Stimulated activated CD4-positive, alpha-beta T cell treated with anti-CD3 and anti-CD28 coated beads, Interleukin-1b, Interleukin-23, amount 100 ng/mL, for 4 hours (primary cell): ENCODE measurements at regions not wholly inside any gene's neighbourhood (a gene's known extent, or its start where the extent isn't known, plus 50 kb on each side); places are given as distances from the start of the nearest gene placed in this dataset.
"Not testable (repeated sequence)": the region's sequence is repeated elsewhere in the genome, so short reads cannot be mapped to it uniquely, and the experiment has no call there.

Experiments used
- DNase-seq, 2 donors: peaks; one replicate each; pipeline ENCODE4 v3.0.0-alpha.2; 2020; ENCODE audit warnings: low read depth in 2 of 2

DNA sequence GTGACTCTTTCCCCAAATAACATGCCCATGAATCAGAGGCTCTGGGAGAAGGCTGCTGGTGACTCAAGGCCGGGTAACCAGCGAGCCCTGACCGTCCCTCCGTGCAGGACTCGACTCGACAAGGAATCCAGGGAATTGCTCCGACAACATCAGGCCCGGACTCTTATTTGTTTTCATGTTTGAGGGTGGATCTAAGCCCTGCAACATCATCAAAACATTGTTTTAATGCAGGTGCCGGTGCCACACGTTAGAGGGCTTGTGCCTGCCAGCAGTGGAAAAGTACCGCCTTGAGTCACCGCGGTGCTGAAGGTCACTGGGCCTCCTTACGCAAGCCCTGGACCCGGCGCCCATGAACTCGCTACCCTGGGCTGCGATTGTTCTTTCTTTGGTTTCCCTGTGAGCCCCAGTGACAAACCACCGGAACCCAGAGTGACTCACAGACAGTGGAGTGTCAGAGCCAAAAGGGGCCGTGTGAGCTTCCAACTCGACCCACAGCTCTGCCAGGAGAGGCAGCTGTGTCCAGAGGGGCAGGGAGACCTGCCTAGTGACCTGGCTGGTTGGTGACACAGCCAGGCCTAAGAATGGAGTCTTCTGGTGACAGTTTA, 139.4 kb upstream of the SHH start:
- DNase-seq: no peak

DNA sequence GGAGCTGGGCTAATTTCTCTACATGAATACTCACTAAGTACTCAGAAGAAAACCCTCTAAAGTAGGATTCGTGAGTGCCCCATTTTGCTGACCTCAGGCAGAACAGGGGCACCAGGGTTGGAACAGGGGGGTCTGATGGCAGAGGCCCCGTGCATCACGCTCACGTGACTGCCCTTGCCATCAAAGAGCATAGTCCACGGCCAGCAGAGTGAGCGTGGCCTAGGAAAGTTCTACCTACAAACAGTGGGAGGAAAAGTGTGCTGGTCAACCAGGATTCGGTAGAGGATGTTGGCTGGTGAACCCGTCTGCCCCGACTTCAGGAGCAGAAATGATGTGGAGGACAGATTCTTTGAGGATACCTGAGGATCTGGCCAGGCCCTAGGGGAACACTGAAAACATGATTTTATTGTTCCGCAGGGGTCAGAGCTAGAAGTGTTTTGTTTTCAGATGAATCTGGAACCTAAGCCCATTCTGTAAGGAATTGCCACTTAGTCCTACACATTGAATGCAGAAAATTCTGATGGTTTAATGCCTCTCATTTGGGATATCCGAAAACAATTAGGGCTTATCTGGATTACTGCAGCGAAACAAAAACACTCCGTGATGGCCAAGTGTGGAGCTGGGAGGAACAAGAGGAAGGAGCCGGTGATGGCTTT, 138.8 kb upstream of the SHH start:
- no peak for DNase-seq

DNA sequence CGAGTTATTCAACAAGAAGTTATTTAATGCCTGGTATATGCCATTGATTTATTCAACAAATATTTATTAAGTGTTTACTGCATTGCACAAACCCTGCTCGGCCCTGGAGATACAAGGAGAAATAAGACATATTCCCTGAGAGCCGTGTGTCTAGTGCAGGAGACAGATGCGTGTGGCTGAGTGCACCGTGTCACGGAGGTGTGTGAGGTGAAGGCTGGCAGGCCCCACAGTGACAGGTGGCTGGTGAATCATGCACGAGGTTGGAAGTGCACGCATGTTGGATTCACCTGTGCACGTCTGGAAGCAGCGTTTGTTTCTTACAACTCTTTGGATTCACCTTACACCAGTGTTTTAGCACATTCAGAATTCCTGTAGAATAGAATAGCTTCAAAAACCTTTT, 136.6 kb upstream of the SHH start:
- DNase-seq: no peak

DNA sequence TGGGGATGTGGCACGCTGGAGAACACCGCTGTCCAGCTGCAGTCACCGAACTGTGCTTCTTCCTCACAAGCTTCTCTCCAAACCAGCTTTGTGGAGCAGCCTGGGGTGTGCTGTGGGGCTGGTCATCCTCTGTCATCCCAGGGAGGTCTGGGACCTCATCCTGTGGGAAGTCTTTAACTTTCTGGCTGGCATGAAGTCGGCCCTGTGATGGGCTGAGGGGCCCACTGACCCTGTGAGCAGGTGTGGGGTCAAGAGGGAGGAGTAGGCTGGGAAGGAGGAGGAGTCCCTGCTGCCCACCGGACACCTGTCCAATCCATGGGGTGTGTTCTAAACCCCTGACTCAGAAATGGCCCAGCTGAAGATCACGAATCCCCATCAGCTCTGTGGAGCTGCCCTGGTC, 136.2 kb upstream of the SHH start:
- no peak for DNase-seq

DNA sequence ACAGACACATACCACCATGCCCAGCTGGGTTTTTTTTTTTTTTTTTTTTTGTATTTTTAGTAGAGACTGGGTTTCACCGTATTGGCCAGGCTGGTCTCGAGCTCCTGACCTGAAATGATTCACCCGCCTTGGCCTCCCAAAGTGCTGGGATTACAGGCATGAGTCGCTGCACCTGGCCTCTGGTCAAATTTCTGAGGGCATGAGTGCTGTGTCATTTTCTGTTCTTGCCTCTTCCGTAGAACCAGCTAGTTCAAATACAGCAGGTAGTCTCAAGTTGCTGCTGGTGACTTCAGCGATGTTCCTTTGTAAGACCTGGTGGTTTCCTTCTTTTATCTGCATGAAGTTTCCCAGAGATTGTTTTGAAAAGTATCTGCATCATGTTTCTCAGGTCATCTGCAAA, 134.8 kb upstream of the SHH start:
- DNase-seq: no peak

DNA sequence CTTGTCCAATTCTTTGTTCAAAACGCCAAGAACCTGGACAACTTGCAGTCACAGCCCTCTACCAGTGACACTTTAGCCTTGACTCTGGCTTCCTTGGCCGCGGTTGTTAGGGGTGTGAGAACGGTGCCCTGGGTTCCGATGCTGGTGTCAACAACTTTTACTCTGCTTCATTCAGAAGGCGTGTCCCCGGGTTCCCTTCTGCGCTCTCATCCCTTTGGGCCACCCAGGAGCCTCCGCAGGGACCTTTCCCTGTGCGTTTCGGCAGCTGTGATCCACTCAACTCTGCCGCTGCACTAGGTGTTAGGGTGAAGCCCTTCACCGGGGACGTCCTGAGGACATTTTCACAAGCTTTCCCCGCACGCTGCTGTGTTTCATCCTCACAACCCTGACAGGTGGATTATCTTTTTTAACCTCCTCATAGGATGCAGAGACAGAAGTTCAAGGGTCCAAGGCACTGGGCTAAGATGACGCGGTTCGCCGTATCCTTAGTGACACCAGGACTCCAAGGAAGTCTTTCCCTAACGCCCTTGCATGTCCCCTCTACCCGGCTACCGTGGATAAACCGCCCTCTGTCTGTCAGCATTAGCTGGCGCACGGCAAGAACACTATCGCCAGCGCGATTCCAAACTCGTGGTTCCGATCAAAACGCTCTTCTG, 133.5 kb upstream of the SHH start:
- no peak for DNase-seq

DNA sequence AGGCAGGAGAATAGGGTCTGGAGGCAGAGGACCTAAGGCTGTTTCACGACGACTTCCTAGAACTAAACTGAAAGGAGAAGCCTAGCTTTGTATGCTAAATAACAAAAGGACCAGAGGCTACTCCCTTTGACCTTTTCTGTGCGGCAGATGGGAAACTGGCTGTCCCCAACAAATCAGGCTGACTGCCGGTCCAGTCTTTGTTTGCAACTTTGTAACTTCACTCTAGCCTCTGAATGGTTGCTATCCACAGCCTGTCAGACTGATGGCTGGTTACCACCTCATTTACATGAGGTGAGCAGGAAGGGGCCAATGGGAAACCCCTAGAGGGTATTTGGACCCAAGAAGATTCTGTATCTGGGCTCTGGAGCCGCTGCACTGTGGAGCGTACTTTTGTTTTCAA, 132.6 kb upstream of the SHH start:
- DNase-seq: no peak

DNA sequence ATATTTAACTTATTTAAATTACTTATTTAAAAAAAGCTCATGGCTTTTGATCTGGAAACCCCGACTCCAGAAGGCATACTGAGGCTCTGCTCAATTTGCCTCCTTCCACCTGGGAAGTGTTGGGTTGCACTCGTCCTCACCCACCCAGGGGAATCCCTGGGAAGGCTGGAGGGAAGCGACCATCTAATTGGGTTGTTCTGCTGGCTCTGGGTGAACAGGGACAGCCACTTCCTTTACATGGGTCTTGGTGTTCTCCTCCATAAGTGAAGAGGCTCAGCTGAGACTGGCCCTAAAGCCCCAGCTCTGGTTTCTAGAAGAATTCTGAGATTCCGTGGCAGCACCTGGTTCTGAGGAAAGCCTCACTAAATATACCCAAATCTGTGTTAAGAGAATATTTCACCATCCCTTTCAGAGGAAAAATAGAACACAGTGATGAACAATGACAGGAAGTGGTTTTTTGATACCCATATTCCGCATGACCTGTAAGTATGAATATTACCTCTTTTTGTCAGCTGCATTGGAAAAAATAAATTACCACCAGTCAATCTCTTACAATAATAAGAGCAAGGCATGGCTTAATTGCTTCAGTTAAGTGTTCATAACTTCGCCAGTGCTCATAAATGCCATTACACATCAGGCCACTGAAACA, 131.1 kb upstream of the SHH start:
- DNase-seq: no peak

DNA sequence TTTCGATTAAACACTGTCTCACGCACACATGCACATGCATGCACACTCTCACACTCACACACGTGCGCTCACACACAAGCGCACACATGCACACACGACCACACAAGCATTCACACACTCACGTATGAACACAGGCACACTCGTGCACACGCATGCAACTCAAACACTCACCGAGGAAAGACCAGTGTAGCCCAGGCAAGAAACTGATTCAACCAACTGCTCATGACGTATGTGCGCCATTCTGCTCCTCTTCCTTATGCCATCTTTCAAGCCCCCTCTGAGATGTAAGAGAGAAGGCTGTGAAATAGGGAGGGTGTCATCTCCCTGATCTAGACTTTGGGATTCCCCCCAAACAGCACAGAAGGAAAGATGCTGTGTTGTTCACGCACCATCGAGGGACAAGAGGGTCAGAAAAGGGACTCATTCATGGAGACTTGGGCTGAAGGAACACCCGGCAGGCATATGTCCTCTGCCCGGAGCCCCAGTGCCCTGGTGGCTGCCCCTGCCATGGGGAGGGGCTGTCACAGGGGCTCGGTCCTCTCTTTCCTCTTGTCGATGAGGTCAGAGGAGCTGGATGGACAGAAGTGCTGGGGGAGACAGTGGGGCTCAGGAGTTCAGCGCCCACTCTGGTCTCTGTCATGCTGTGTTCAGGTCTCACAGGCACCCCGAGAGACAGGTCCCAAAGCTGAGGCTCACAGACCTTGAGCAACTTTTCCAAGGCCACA, 130.1 kb upstream of the SHH start:
- no peak for DNase-seq

DNA sequence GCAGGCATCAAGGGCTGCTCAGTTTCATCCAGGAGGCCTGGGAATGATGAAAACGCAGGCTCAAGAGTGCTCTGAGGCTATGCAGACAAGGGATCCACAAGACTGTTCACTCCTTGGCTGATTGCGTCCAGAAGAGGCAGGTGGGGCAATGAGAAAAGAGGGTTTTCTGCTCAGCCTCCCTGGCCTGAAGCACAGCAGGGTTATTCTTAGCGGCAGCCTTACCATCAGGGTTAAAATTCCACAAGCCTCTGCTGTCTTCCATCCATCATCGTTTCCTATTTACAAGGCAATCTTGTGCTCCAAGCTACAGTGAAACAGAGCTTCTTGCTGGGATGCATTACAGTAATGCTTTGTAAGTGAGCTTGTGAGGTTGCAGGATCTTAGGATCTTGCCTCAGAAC, 129.4 kb upstream of the SHH start:
- no peak for DNase-seq

DNA sequence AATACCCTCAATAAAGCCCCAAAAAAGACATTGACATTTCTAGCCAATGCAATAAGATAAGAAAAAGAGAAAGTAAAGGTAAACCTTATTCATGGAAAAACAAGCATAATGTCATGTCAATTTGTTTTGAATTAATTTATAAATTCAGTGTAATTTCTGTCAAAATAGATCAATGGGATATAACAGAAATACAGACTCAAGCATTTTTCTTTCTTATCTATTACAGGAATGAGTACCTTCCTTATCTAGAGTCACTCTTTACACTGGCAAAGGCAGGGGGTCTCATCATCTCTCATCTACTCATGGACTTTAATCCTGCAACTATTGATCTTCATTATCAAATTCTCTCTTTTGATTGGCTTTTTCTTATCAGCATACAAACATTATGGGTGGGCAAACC, 127.1 kb upstream of the SHH start:
- DNase-seq: no peak

DNA sequence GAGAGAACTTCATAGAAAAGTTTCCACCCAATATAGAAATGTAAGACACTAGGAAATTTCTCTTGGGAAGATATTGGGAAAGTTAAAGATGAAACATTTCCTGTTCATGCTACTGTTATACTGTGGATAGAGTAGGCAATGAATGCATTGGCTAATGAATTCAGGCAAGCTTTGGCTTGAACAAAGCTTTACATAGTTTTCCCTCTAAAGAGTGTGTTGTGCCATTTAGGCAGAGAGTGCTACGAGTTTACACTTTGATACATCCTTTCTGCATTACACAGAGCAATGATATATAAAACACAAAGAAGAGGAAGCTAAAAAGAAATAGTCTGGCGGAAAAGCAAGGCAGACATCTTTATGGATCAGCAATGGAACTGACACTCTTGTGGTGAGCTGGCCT, 125.9 kb upstream of the SHH start:
- no peak for DNase-seq

DNA sequence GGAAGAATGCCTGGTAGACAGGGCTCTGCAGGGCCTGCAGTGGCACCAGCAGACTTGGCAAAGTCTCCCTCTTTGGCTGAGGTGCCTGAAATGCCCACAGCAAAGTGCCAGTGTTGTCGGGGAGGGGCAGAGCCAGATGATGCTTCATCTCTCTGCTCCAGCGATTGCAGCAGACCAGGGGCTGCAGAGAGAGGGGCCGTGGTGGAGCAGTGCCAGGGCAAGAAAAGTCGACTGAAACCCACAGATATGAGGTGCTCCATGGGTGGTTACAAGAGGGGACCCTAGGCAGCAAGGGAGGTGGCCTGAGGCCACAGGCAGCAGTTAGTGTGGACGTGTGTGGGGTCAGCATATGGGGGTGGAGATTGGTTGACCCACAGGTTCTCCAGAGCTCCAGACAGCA, 123.5 kb upstream of the SHH start:
- DNase-seq: no peak

DNA sequence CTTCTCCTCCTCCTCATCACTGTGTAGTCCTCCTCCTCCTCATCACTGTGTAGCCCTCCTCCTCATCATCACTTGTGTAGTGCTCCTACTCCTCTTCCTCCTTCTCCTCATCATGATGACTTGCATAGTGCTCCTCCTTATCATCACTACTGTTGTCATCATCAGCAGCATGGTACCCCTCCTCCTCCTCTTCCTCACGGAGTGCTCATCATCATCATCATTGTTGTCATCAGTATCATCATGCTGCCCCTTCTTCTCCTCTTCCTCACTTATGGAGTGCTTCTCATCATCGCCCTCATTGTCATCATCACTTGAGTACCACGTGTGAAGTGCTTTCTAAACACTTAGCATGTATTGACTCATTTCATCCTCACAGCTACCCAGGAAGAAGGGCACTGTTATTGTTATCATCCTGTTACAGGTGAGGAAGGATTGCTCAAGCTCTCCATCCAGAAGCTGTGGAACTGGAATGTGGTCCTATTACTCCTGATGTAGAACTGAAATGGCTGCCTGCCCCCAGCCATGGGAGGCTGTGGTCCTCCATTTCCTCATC, 122.8 kb upstream of the SHH start:
- no peak for DNase-seq

DNA sequence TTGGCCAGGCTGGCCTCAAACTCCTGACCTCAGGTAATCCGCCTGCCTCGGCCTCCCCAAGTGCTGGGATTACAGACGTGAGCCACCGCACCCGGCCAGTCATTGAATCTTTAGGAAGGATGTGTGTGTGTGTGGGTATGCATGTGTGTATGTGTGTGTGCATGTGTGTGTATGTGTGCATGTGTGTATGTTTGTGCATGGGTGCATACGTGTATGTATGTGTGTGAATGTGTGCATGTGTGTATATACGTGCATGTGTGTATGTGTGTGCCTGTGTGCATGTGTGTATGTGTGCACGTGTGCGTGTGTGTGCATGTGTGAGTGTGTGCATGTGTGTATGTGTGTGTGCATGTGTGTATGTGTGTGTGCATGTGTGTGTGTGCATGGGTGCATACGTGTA, 120.1 kb upstream of the SHH start:
- not testable (repeated sequence) for DNase-seq

DNA sequence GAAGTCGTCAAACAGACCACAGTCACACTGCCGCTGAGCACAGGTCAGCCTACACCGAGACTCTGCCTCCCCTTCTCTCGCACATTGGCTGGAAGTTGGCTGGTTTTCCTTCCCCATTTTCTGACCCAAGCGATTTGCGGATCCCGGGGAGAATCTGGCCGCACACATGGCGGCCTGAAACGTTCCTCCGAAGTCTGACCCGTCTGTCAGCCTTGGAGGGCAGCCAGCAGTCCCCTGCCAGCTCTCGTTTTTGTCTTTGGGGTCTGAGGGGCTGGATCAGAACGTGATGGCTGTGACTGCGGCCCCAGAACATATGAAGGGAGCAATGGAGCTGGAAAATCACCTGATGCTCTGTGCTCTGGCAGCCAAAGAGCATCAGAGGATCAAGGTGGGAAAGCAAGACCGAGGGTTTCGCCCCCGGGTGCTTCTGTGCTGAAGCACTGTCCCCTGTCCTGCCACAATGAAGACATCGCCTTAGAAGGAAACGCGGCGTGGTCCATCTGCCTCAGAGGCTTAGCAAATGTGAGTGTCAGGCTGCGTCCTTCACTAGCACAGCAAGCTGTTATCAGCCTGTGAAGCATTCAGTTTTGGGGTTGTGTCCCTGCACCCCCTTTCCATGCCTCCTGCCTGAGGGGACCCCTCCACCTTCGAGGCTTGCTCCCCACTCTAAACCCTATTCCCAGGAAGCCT, 119.3 kb upstream of the SHH start:
- no peak for DNase-seq

DNA sequence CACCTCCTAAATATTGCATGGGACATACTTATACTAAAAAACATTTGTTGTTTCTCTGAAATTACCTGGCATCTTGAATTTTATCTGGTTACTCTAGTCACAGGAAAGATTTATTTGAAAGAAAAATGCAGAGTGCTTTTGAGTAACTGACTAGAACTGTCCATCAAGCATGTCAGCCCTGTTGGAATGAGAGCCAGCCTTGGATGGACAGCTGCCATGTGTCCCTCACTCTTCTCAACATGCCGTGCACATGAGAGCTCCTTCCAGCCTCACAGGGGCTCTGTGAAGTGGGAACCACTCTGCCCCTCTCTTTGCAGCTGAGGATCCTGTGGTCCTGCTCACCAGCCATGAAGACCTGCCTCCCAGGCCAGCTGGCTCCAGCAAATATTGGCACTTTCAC, 118.3 kb upstream of the SHH start:
- no peak for DNase-seq

DNA sequence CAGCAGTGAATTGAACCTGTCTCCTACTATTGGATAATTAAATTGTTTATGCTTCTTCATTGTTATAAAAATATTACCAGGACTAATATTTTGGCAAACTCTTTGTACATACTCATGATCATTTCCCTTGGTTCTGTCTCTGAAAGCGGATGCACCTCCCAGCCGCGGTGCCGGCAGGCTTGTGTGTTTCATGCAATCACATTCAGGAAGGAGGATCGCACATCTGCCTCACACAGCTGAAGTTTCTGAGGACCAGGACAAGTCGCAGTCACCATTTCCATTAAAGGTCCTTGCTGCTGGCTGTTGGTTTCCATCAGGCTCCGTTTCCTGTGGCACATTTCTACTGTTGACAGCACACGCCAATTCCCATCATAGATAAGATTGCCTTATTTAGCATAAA, 117.8 kb upstream of the SHH start:
- DNase-seq: no peak

DNA sequence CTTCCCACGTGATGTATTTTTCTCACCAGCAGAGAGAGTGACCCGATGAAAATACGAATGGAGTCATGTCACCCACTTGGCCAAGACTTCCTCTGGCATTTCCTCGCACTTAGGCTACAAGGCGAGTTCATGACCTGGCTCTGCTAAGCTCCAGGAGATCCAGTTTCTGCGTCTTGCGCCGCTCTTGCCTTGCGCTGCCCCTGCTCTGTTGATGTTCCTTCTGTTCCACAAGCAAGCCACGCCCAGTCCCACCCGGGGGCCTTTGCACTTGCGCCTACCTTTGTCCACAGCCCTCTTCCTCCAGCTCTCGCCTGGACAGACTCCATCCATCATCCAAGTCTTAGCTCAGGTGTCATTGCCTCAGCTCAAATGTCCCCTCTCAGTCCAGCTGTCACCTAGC, 116.3 kb upstream of the SHH start:
- no peak for DNase-seq

DNA sequence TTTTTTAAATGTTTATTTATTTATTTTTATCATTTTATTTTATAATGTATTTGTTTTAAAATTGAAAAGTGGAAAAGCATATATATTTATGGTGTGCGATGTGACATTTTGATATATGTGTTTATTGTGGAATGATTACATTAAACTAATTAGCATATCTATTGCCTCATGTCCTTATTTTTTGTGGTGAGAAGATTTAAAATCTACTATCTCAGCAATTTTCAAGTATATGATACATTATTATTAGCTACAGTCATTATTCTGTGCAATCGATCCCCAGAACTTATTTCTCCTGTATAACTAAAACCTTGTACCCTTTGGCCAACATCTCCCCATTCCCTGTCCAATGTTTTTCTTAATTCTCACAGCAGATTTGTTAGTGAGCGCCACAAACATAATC, 115.6 kb upstream of the SHH start:
- no peak for DNase-seq

DNA sequence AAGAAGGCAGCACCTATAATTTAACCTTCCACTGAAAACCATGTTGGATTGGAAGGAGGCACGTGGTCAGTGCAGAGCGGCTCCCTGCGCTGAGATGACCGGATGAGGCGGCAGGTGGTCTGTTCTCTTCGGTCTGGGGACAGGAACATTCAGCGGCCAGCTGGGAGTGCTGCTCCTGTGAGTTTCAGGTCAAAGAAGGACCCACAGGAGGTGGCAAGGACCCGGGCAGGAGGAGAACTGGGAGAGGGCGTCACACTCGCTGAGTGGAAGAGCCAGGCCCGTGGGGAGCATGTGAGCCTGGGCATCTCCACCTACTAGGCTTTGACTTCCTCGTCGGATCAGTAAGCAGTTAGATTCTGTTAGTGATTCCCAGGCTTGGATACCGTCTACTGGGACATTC, 113.4 kb upstream of the SHH start:
- no peak for DNase-seq
